H9 (cell line): ENCODE measurements at regions not wholly inside any gene's neighbourhood (a gene's known extent, or its start where the extent isn't known, plus 50 kb on each side); places are given as distances from the start of the nearest gene placed in this dataset.

Source experiments
- DNase-seq: peaks from one replicate; pipeline ENCODE4 v3.0.0-alpha.2; 2017
- H2AFZ ChIP-seq: one replicate; pipeline ENCODE4 v1.6.1; 2013; ENCODE audit warnings: mild to moderate bottlenecking, low read length, control low read depth, moderate library complexity
- H2AK5ac ChIP-seq: 2 replicates; pipeline ENCODE4 v1.6.1; 2013; ENCODE audit warnings: low read length, control low read depth, mixed read lengths; ENCODE audit not compliant: insufficient read length
- H2BK120ac ChIP-seq: one replicate; pipeline ENCODE4 v1.6.1; 2013; ENCODE audit warnings: low read depth, mild to moderate bottlenecking, low read length, control low read depth, inconsistent platforms; ENCODE audit not compliant: poor library complexity, severe bottlenecking
- H2BK12ac ChIP-seq: 2 replicates; pipeline ENCODE4 v1.6.1; 2013; ENCODE audit warnings: low read length, control low read depth, mixed read lengths, low read depth; ENCODE audit not compliant: insufficient read length
- H2BK15ac ChIP-seq: 2 replicates; pipeline ENCODE4 v1.6.1; 2013; ENCODE audit warnings: low read depth, low read length, control low read depth
- H2BK20ac ChIP-seq: one replicate; pipeline ENCODE4 v1.6.1; 2013; ENCODE audit warnings: low read depth, mild to moderate bottlenecking, low read length, control low read depth, inconsistent platforms; ENCODE audit not compliant: poor library complexity, severe bottlenecking
- H2BK5ac ChIP-seq: 2 replicates; pipeline ENCODE4 v1.6.1; 2013; ENCODE audit warnings: low read length, control low read depth, mixed read lengths; ENCODE audit not compliant: insufficient read length
- H3K14ac ChIP-seq: 2 replicates; pipeline ENCODE4 v1.6.1; 2013; ENCODE audit warnings: low read length, control low read depth; ENCODE audit not compliant: insufficient read depth
- H3K18ac ChIP-seq: 2 replicates; pipeline ENCODE4 v1.6.1; 2013; ENCODE audit warnings: low read depth, mild to moderate bottlenecking, mixed read lengths, low read length, control low read depth; ENCODE audit not compliant: insufficient read length
- H3K23ac ChIP-seq: 2 replicates; pipeline ENCODE4 v1.6.1; 2013; ENCODE audit warnings: low read length, control low read depth, mixed read lengths, low read depth; ENCODE audit not compliant: insufficient read length
- H3K23me2 ChIP-seq: 2 replicates; pipeline ENCODE4 v1.6.1; 2013; ENCODE audit warnings: low read depth, mild to moderate bottlenecking, mixed read lengths, low read length, control low read depth; ENCODE audit not compliant: insufficient read length, poor library complexity, severe bottlenecking
- H3K27ac ChIP-seq: 2 replicates; pipeline ENCODE4 v1.5.1; 2013; ENCODE audit warnings: low read length, control low read depth, mixed read lengths, low read depth; ENCODE audit not compliant: insufficient read length
- H3K27me3 ChIP-seq: 2 replicates; pipeline ENCODE4 v1.6.1; 2013; ENCODE audit warnings: low read length, control low read depth, inconsistent platforms; ENCODE audit not compliant: insufficient read depth
- H3K4ac ChIP-seq: 2 replicates; pipeline ENCODE4 v1.6.1; 2013; ENCODE audit warnings: low read depth, mild to moderate bottlenecking, control low read depth, inconsistent platforms, low read length, moderate library complexity
- H3K4me1 ChIP-seq: 2 replicates; pipeline ENCODE4 v1.6.1; 2013; ENCODE audit warnings: low read length, control low read depth, inconsistent platforms; ENCODE audit not compliant: insufficient read depth
- H3K4me2 ChIP-seq: 2 replicates; pipeline ENCODE4 v1.6.1; 2013; ENCODE audit warnings: low read length, control low read depth, mixed read lengths; ENCODE audit not compliant: insufficient read length, insufficient read depth
- H3K56ac ChIP-seq: 2 replicates; pipeline ENCODE4 v1.6.1; 2013; ENCODE audit warnings: low read depth, mild to moderate bottlenecking, mixed read lengths, low read length, control low read depth; ENCODE audit not compliant: insufficient read length
- H3K79me1 ChIP-seq: 2 replicates; pipeline ENCODE4 v1.6.1; 2013; ENCODE audit warnings: low read depth, mild to moderate bottlenecking, moderate library complexity, low read length, control low read depth, inconsistent platforms; ENCODE audit not compliant: insufficient read depth, poor library complexity, severe bottlenecking
- H3K79me2 ChIP-seq: 2 replicates; pipeline ENCODE4 v1.6.1; 2013; ENCODE audit warnings: low read length, control low read depth, inconsistent platforms; ENCODE audit not compliant: insufficient read depth
- H3K9ac ChIP-seq: 2 replicates; pipeline ENCODE4 v1.6.1; 2013; ENCODE audit warnings: low read length, control low read depth, mixed read lengths; ENCODE audit not compliant: insufficient read length; ENCODE audit errors: extremely low read depth
- H3K9me3 ChIP-seq: one replicate; pipeline ENCODE4 v1.6.1; 2013; ENCODE audit warnings: low read depth, low read length, inconsistent platforms; ENCODE audit not compliant: control insufficient read depth
- H3T11ph ChIP-seq: one replicate; pipeline ENCODE4 v1.6.1; 2013; ENCODE audit warnings: mild to moderate bottlenecking, low read length, control low read depth, inconsistent platforms
- H4K20me1 ChIP-seq: one replicate; pipeline ENCODE4 v1.6.1; 2013; ENCODE audit not compliant: control insufficient read depth, insufficient read length, insufficient read depth
- H4K5ac ChIP-seq: 2 replicates; pipeline ENCODE4 v1.6.1; 2013; ENCODE audit warnings: low read depth, mild to moderate bottlenecking, mixed read lengths, low read length, control low read depth; ENCODE audit not compliant: insufficient read length
- H4K8ac ChIP-seq: replicated peaks from 2 replicates; pipeline ENCODE4 v1.6.1; 2013; ENCODE audit warnings: low read length, control low read depth, mixed read lengths, low read depth; ENCODE audit not compliant: insufficient read length
- H4K91ac ChIP-seq: 2 replicates; pipeline ENCODE4 v1.6.1; 2013; ENCODE audit warnings: low read depth, mild to moderate bottlenecking, moderate library complexity, mixed read lengths, low read length, control low read depth; ENCODE audit not compliant: insufficient read length
- H3K27ac Mint-ChIP-seq, 3 experiments: 2 replicates in 2 of 3; 3 replicates in 1 of 3; pipeline ENCODE4 v1.8.0; 2020 to 2021; ENCODE audit warnings: mixed read lengths in 3 of 3, mild to moderate bottlenecking in 1 of 3, moderate library complexity in 1 of 3
- H3K27me3 Mint-ChIP-seq: 2 replicates; pipeline ENCODE4 v1.8.0; 2021; ENCODE audit warnings: low read depth, mild to moderate bottlenecking, moderate library complexity, mixed read lengths
- H3K36me3 Mint-ChIP-seq, 3 experiments: 2 replicates in 2 of 3; 3 replicates in 1 of 3; pipeline ENCODE4 v1.8.0; 2020 to 2021; ENCODE audit warnings: low read depth in 3 of 3, mixed read lengths in 3 of 3; ENCODE audit not compliant: insufficient read depth in 1 of 3
- H3K4me1 Mint-ChIP-seq, 2 experiments: 2 replicates each; pipeline ENCODE4 v1.8.0; 2020; ENCODE audit warnings: mixed read lengths in 2 of 2
- H3K4me3 Mint-ChIP-seq, 2 experiments: 2 replicates in 1 of 2; 3 replicates in 1 of 2; pipeline ENCODE4 v1.8.0; 2020 to 2021; ENCODE audit warnings: mild to moderate bottlenecking in 2 of 2, mixed read lengths in 2 of 2, moderate library complexity in 1 of 2
- H3K9me3 Mint-ChIP-seq, 2 experiments: 2 replicates in 1 of 2; 3 replicates in 1 of 2; pipeline ENCODE4 v1.8.0; 2020; ENCODE audit warnings: mild to moderate bottlenecking in 2 of 2, mixed read lengths in 2 of 2, moderate library complexity in 1 of 2
- WGBS: extraction: QIAGEN DNeasy Blood & Tissue Kit; methylation state at CpG from one replicate; pipeline ENCODE4 v1.1.7; 2013; ENCODE audit warnings: missing lambda C conversion rate, low lambda C conversion rate, mixed read lengths; ENCODE audit not compliant: insufficient read length; ENCODE audit errors: extremely low coverage; 5-methylcytosine and 5-hydroxymethylcytosine counted together
- TF ChIP-seq, protein P1 (sequence below): fragments of 200-600 bp; sonication (generic); conservative IDR thresholded peaks from 3 replicates; pipeline ENCODE4 v1.8.0; 2021; ENCODE audit warnings: antibody characterized with exemption, mild to moderate bottlenecking

DNA sequence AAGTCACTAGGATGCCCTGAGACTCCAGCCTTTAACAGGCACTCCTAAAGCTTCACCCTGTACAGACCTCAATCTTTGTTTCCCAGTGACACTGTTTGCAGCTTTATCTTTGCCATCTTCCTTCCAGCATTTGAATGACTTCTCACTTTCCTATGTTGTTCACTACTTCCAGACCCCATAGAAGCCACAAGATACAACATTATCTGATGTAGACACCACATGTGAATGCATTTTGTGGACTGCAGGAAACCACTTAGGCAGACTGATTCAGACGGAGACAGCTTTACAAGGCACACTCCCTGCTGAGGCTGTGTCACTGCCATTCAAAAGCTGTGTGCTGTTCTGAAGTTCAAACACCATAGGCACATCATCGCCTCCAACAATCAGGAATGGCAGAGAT, 67.3 kb upstream of the SPATS2L start:
- Histone ChIP-seq H3K27ac (no peak overlapping the region), H3K4ac (no peak overlapping the region), H2BK120ac (no peak overlapping the region), H4K20me1 (no peaks in the 10 kb centered on the region), H2BK5ac (no peak overlapping the region), H3K9ac (no peak overlapping the region), H3K9me3 (no peaks in the 10 kb centered on the region), H3K27me3 (no peaks in the 10 kb centered on the region), H3K23me2 (no peaks in the 10 kb centered on the region), H3K4me2 (no peak overlapping the region), H2BK20ac (no peak overlapping the region), H2BK15ac (no peak overlapping the region), H3K18ac (no peak overlapping the region), H4K91ac (no peak overlapping the region), H3K14ac (peak overlapping the region; percentile 24; the same call in 1 of the 2 replicates), H3K79me2 (no peaks in the 10 kb centered on the region), H4K5ac (no peak overlapping the region), H3T11ph (no peak overlapping the region), H2BK12ac (no peak overlapping the region), H3K79me1 (no peaks in the 10 kb centered on the region), H3K4me1 (peaks cover 3% of the 10 kb centered on the region; the same call in 1 of the 2 replicates), H3K56ac (no peak overlapping the region), H4K8ac (no peak overlapping the region), H2AFZ (peak overlapping the region; percentile 15), H3K23ac (no peak overlapping the region), H2AK5ac (no peak overlapping the region)
- no peak overlapping the region for H3K27ac Mint-ChIP-seq
- H3K36me3 Mint-ChIP-seq, result no peaks in the 10 kb centered on the region
- no peak for DNase-seq
- H3K9me3 Mint-ChIP-seq, result no peaks in the 10 kb centered on the region; a peak in 1 of 5 replicates
- peaks cover 3 to 6% of the 10 kb centered on the region in 2 experiments for H3K4me1 Mint-ChIP-seq
- no peak overlapping the region for H3K4me3 Mint-ChIP-seq
- no CpG with 5 or more reads among the region's 2 CpGs for WGBS
- H3K27me3 Mint-ChIP-seq, result no peaks in the 10 kb centered on the region
- TF ChIP-seq, protein P1, sequence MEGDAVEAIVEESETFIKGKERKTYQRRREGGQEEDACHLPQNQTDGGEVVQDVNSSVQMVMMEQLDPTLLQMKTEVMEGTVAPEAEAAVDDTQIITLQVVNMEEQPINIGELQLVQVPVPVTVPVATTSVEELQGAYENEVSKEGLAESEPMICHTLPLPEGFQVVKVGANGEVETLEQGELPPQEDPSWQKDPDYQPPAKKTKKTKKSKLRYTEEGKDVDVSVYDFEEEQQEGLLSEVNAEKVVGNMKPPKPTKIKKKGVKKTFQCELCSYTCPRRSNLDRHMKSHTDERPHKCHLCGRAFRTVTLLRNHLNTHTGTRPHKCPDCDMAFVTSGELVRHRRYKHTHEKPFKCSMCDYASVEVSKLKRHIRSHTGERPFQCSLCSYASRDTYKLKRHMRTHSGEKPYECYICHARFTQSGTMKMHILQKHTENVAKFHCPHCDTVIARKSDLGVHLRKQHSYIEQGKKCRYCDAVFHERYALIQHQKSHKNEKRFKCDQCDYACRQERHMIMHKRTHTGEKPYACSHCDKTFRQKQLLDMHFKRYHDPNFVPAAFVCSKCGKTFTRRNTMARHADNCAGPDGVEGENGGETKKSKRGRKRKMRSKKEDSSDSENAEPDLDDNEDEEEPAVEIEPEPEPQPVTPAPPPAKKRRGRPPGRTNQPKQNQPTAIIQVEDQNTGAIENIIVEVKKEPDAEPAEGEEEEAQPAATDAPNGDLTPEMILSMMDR, result no peak
